ENCODE measurements at regions not wholly inside any gene's neighbourhood (a gene's known extent, or its start where the extent isn't known, plus 50 kb on each side); places are given as distances from the start of the nearest gene placed in this dataset.

DNA sequence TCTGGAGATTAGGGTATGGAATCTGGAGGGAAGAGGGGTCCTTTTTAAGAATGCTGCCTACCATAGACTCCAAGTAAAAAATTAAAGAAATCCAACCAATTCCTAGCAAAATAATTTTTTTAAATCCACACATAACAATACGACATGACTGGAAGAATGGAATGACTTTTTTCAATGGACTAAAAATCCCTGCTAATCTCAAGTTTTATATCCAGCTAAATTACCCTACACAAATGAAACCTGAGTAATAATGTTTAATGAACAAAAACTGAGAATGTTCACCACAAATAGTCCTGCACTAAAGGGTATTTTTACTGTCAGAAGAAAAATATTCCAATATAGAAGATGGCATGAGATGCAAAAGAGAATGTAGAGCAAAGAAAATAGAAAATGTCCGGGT lies 220.3 kb upstream of the AGTR1 start:
- TF ChIP-seq, protein P1, sequence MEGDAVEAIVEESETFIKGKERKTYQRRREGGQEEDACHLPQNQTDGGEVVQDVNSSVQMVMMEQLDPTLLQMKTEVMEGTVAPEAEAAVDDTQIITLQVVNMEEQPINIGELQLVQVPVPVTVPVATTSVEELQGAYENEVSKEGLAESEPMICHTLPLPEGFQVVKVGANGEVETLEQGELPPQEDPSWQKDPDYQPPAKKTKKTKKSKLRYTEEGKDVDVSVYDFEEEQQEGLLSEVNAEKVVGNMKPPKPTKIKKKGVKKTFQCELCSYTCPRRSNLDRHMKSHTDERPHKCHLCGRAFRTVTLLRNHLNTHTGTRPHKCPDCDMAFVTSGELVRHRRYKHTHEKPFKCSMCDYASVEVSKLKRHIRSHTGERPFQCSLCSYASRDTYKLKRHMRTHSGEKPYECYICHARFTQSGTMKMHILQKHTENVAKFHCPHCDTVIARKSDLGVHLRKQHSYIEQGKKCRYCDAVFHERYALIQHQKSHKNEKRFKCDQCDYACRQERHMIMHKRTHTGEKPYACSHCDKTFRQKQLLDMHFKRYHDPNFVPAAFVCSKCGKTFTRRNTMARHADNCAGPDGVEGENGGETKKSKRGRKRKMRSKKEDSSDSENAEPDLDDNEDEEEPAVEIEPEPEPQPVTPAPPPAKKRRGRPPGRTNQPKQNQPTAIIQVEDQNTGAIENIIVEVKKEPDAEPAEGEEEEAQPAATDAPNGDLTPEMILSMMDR (IDR thresholded peaks at IDR 0.05) = no peak
- TF ChIP-seq POLR2A (IDR thresholded peaks at IDR 0.05) = no peak
